CD4-positive, alpha-beta T cell (primary cell): ENCODE measurements at regions not wholly inside any gene's neighbourhood (a gene's known extent, or its start where the extent isn't known, plus 50 kb on each side); places are given as distances from the start of the nearest gene placed in this dataset.

Source experiments
- ATAC-seq: fragments of 200-7000 bp; cut with Tn5 transposase; one replicate; pipeline ENCODE4 v1.10.0; 2022; ENCODE audit warnings: mild to moderate bottlenecking; ENCODE audit not compliant: poor library complexity
- CTCF ChIA-PET: fragments of 350-600 bp; sonication (Branson Sonifier 250); formaldehyde crosslinking; loops from one replicate; lab custom pipeline; 2021; ENCODE audit warnings: antibody characterized with exemption, inconsistent platforms; lab: Charles Lee
- POLR2A ChIA-PET: fragments of 350-600 bp; sonication (Branson Sonifier 250); formaldehyde crosslinking; loops from one replicate; lab custom pipeline; 2021; ENCODE audit warnings: antibody characterized with exemption, inconsistent platforms; lab: Charles Lee
- DNase-seq, 14 experiments: peaks; one replicate each; pipeline ENCODE4 v3.0.0-alpha.2; 2013 to 2020; ENCODE audit warnings: mixed read lengths in 2 of 14
- H3K27ac ChIP-seq, 2 donors: one replicate each; pipeline versions ENCODE4 v1.5.1 to v1.7.0; 2013; ENCODE audit warnings: low read length in 2 of 2, low read depth in 1 of 2, mild to moderate bottlenecking in 1 of 2
- H3K27me3 ChIP-seq, 2 experiments: 1 replicate in 1 of 2; 2 replicates in 1 of 2; pipeline versions ENCODE4 v1.6.1 to v1.7.0; 2013; ENCODE audit warnings: low read length in 2 of 2, control low read depth in 1 of 2, mild to moderate bottlenecking in 1 of 2, moderate library complexity in 1 of 2; ENCODE audit not compliant: insufficient read depth in 2 of 2, control insufficient read depth in 1 of 2
- H3K36me3 ChIP-seq: one replicate; pipeline ENCODE4 v1.6.1; 2013; ENCODE audit warnings: low read length, control low read depth; ENCODE audit not compliant: insufficient read depth
- H3K4me1 ChIP-seq: one replicate; pipeline ENCODE4 v1.6.1; 2013; ENCODE audit warnings: low read length, control low read depth; ENCODE audit not compliant: insufficient read depth
- H3K4me3 ChIP-seq: one replicate; pipeline ENCODE4 v1.5.1; 2013; ENCODE audit warnings: mild to moderate bottlenecking, low read length, moderate library complexity
- H3K9me3 ChIP-seq, 2 experiments: 1 replicate in 1 of 2; 2 replicates in 1 of 2; pipeline versions ENCODE4 v1.6.1 to v1.7.0; 2013; ENCODE audit warnings: low read length in 2 of 2, mild to moderate bottlenecking in 2 of 2, control low read depth in 1 of 2, moderate library complexity in 1 of 2; ENCODE audit not compliant: control insufficient read depth in 1 of 2, insufficient read depth in 1 of 2
- H3K27ac Mint-ChIP-seq: one replicate; pipeline ENCODE4 v1.8.0; 2020; ENCODE audit warnings: mixed read lengths
- H3K27me3 Mint-ChIP-seq: one replicate; pipeline ENCODE4 v1.8.0; 2021; ENCODE audit warnings: mixed read lengths
- H3K36me3 Mint-ChIP-seq: one replicate; pipeline ENCODE4 v1.8.0; 2021; ENCODE audit warnings: low read depth, mixed read lengths
- H3K4me1 Mint-ChIP-seq: one replicate; pipeline ENCODE4 v1.8.0; 2021; ENCODE audit warnings: low read depth, mixed read lengths
- H3K4me3 Mint-ChIP-seq: one replicate; pipeline ENCODE4 v1.8.0; 2020; ENCODE audit warnings: mild to moderate bottlenecking, mixed read lengths
- H3K9me3 Mint-ChIP-seq: one replicate; pipeline ENCODE4 v1.8.0; 2020; ENCODE audit warnings: mixed read lengths
- intact Hi-C, 2 experiments: fragments of 100-400 bp; cut with DNase I in 1 of 2; cut with micrococcal nuclease in 1 of 2; formaldehyde crosslinking; loops; one replicate each; pipeline versions ENCODE4 v1.15.1 to v1.9.0; 2023 to 2025; cut with DNase I, micrococcal nuclease
- TF ChIP-seq, protein P1 (sequence below): fragments of 200-600 bp; IDR thresholded peaks from one replicate; pipeline ENCODE4 v1.8.0; 2022; ENCODE audit warnings: antibody characterized with exemption, mild to moderate bottlenecking

DNA sequence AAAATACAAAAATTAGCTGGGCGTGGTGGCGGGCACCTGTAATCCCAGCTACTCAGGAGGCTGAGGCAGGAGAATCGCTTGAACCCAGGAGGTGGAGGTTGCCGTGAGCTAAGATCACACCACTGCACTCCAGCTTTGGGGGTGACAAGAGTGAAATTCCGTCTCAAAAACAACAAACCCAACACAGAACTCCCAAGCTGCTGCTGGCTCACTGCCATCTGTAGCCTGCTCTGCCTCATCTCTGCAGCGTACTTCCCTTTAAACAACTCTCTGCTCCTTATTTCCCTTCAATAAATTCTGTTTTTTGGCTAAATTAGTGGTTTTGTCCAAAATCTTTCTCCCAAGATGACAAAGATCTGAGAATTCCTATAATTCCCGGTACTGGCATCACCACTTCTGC lies 189.2 kb upstream of the GALNT17 start:
- Mint-ChIP-seq H3K36me3 (no peaks in the 10 kb centered on the region), H3K4me3 (no peak overlapping the region), H3K4me1 (no peaks in the 10 kb centered on the region), H3K9me3 (peaks cover 8% of the 10 kb centered on the region), H3K27ac (no peak overlapping the region), H3K27me3 (no peaks in the 10 kb centered on the region)
- H3K27me3 ChIP-seq = no peaks in the 10 kb centered on the region
- DNase-seq (no peak), ATAC-seq (no peak)
- no peaks in the 10 kb centered on the region for H3K36me3 ChIP-seq
- H3K9me3 ChIP-seq = peaks cover 0 to 11% of the 10 kb centered on the region in 2 experiments
- no peak overlapping the region for H3K27ac ChIP-seq
- ChIA-PET POLR2A (no interaction called here), CTCF (no interaction called here)
- intact Hi-C loops = no loop called here
- H3K4me1 ChIP-seq = no peaks in the 10 kb centered on the region
- TF ChIP-seq, protein P1, sequence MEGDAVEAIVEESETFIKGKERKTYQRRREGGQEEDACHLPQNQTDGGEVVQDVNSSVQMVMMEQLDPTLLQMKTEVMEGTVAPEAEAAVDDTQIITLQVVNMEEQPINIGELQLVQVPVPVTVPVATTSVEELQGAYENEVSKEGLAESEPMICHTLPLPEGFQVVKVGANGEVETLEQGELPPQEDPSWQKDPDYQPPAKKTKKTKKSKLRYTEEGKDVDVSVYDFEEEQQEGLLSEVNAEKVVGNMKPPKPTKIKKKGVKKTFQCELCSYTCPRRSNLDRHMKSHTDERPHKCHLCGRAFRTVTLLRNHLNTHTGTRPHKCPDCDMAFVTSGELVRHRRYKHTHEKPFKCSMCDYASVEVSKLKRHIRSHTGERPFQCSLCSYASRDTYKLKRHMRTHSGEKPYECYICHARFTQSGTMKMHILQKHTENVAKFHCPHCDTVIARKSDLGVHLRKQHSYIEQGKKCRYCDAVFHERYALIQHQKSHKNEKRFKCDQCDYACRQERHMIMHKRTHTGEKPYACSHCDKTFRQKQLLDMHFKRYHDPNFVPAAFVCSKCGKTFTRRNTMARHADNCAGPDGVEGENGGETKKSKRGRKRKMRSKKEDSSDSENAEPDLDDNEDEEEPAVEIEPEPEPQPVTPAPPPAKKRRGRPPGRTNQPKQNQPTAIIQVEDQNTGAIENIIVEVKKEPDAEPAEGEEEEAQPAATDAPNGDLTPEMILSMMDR = no peak
- H3K4me3 ChIP-seq = no peak overlapping the region

DNA sequence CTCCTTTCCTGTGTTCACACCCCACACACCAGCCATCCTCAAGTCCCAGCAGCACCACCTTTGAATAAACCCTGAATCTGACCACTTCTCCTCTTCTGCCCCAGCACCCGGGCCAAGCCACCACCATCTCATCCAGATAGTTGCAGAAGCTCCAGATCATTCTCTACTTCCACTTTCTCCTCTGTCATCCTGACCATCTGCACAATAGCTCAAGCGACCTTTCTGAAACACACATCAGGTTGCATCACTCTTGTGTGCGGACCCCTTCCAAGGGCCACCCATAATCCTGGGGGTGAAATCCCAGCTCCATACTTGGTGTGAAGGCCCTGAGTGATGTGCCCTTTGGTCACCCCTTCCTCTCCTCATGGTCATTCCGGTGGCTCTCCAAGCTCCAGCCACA lies 187.4 kb upstream of the GALNT17 start:
- TF ChIP-seq, protein P1 = no peak
- H3K4me1 ChIP-seq = no peaks in the 10 kb centered on the region
- DNase-seq (no peak), ATAC-seq (no peak)
- H3K9me3 ChIP-seq = peaks cover 0 to 9% of the 10 kb centered on the region in 2 experiments
- H3K27ac Mint-ChIP-seq = no peak overlapping the region
- CTCF ChIA-PET = no interaction called here
- intact Hi-C loops = no loop called here
- no peaks in the 10 kb centered on the region for H3K27me3 Mint-ChIP-seq
- H3K4me1 Mint-ChIP-seq = no peaks in the 10 kb centered on the region
- H3K27me3 ChIP-seq = no peaks in the 10 kb centered on the region
- H3K4me3 Mint-ChIP-seq = no peak overlapping the region
- H3K36me3 Mint-ChIP-seq = no peaks in the 10 kb centered on the region
- POLR2A ChIA-PET = no interaction called here
- no peaks in the 10 kb centered on the region for H3K36me3 ChIP-seq
- no peak overlapping the region for H3K4me3 ChIP-seq
- no peak overlapping the region for H3K27ac ChIP-seq
- H3K9me3 Mint-ChIP-seq = peaks cover 8% of the 10 kb centered on the region

DNA sequence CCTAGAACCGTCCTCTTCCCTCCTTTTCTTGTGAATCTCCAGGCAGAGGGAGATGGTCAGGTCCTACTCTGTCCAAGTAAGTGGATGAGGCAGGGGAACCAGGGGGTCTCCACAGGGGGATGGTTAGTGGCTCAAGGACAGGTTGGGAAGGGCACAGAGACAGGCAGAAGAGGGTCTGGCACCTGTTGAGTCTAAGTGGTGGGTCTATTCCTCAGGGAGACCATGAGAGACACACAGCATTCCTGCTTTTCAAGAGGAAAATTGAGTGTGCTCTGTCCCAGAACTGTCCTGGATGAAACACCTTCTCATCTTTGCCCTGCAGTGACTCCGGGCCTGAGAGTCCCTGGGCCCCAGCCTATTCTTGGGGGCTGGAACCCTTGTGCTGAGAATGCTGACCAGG lies 184.8 kb upstream of the GALNT17 start:
- H3K4me1 Mint-ChIP-seq = no peaks in the 10 kb centered on the region
- CTCF ChIA-PET = no interaction called here
- H3K4me3 Mint-ChIP-seq = no peak overlapping the region
- intact Hi-C loops = no loop called here
- no peaks in the 10 kb centered on the region for H3K36me3 Mint-ChIP-seq
- Histone ChIP-seq H3K27ac (no peak overlapping the region), H3K4me1 (no peaks in the 10 kb centered on the region), H3K9me3 (peaks cover 0 to 21% of the 10 kb centered on the region in 2 experiments), H3K4me3 (no peak overlapping the region), H3K36me3 (no peaks in the 10 kb centered on the region), H3K27me3 (no peaks in the 10 kb centered on the region)
- TF ChIP-seq, protein P1 = no peak
- H3K9me3 Mint-ChIP-seq = peaks cover 5% of the 10 kb centered on the region
- ATAC-seq = no peak
- no peaks in the 10 kb centered on the region for H3K27me3 Mint-ChIP-seq
- H3K27ac Mint-ChIP-seq = no peak overlapping the region
- POLR2A ChIA-PET = no interaction called here
- no peak for DNase-seq
